Upper lobe of right lung (tissue), 1 donor: ENCODE measurements at regions not wholly inside any gene's neighbourhood (a gene's known extent, or its start where the extent isn't known, plus 50 kb on each side); places are given as distances from the start of the nearest gene placed in this dataset.
A peak's percentile ranks its signal among the peaks of the same experiment; 100 is the strongest.
"Not testable (repeated sequence)": the region's sequence is repeated elsewhere in the genome, so short reads cannot be mapped to it uniquely, and the experiment has no call there.

ENCODE experiments used
- ATAC-seq: fragments of 200-7000 bp; cut with Tn5 transposase; one replicate; pipeline ENCODE4 v1.9.1; 2020; ENCODE audit warnings: mild to moderate bottlenecking, moderate library complexity
- DNase-seq: peaks from one replicate; pipeline ENCODE4 v3.0.0-alpha.2; 2020
- H3K27ac ChIP-seq: fragments of 200-600 bp; one replicate; pipeline ENCODE4 v1.8.0; 2022
- H3K27me3 ChIP-seq: fragments of 200-600 bp; one replicate; pipeline ENCODE4 v1.8.0; 2022; ENCODE audit warnings: mild to moderate bottlenecking
- H3K36me3 ChIP-seq: fragments of 200-600 bp; one replicate; pipeline ENCODE4 v1.8.0; 2022
- H3K4me1 ChIP-seq: fragments of 200-600 bp; one replicate; pipeline ENCODE4 v1.8.0; 2022
- H3K4me3 ChIP-seq: fragments of 200-600 bp; one replicate; pipeline ENCODE4 v1.8.0; 2022; ENCODE audit warnings: mild to moderate bottlenecking
- H3K9me3 ChIP-seq: fragments of 200-600 bp; one replicate; pipeline ENCODE4 v1.8.0; 2022
- intact Hi-C: fragments of 100-400 bp; cut with DNase I; formaldehyde crosslinking; loops from one replicate; pipeline ENCODE4 v1.11.0; 2022
- TF ChIP-seq, protein P1 (sequence below): fragments of 200-600 bp; IDR thresholded peaks from one replicate; pipeline ENCODE4 v1.8.0; 2022; ENCODE audit warnings: antibody characterized with exemption
- donor health status: DM: no; HTN: yes; CAD: no; lungs with severe emphysema.

DNA sequence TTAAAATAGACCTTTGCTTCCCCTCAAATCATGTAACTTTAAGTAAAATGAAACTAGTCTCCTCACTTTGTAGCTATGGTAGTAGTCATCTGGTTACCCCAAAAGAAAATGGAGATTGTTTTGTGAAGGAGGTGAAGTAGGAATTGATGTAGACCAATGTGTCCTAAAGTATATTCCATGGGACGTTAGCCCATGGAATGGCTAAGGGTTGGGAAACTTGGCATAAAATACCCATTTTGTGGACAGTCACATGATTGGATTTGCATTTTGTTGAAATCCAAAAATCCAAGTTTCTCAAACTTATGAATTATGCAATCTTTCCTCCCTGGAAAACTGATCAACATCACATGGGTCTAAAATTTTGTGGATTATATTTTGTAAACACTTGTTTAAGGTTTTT is 290.6 kb downstream of the OSTF1 start:
- Histone ChIP-seq H3K9me3 (no peaks in the 10 kb centered on the region), H3K27ac (peak overlapping the region; percentile 15), H3K4me1 (peaks cover 6% of the 10 kb centered on the region), H3K27me3 (no peaks in the 10 kb centered on the region), H3K4me3 (no peak overlapping the region), H3K36me3 (no peaks in the 10 kb centered on the region)
- TF ChIP-seq, protein P1, sequence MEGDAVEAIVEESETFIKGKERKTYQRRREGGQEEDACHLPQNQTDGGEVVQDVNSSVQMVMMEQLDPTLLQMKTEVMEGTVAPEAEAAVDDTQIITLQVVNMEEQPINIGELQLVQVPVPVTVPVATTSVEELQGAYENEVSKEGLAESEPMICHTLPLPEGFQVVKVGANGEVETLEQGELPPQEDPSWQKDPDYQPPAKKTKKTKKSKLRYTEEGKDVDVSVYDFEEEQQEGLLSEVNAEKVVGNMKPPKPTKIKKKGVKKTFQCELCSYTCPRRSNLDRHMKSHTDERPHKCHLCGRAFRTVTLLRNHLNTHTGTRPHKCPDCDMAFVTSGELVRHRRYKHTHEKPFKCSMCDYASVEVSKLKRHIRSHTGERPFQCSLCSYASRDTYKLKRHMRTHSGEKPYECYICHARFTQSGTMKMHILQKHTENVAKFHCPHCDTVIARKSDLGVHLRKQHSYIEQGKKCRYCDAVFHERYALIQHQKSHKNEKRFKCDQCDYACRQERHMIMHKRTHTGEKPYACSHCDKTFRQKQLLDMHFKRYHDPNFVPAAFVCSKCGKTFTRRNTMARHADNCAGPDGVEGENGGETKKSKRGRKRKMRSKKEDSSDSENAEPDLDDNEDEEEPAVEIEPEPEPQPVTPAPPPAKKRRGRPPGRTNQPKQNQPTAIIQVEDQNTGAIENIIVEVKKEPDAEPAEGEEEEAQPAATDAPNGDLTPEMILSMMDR = no peak
- intact Hi-C loops = no loop called here
- no peak for ATAC-seq
- DNase-seq = no peak

DNA sequence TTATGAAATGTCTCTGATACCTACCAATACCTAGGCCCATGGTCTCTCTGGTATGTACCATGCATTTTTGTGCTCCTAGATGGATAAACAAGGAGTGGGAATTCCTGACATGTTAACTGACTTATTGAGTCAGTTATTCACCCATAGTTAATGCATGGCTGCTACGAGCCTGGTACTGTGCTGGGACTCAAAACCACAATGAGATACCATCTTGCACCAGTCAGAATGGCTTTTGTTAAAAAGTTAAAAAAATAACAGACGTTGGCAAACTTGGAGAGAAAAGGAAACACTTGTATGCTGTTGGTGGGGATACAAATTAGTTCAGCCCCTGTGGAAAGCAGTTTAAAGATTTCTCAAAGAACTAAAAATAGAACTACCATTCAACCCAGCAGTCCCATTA is 293.8 kb downstream of the OSTF1 start:
- ATAC-seq = no peak
- no peak overlapping the region for H3K4me3 ChIP-seq
- no peaks in the 10 kb centered on the region for H3K27me3 ChIP-seq
- H3K36me3 ChIP-seq = no peaks in the 10 kb centered on the region
- no peak overlapping the region for H3K27ac ChIP-seq
- intact Hi-C loops = no loop called here
- H3K9me3 ChIP-seq = peaks cover 6% of the 10 kb centered on the region
- TF ChIP-seq, protein P1 = no peak
- H3K4me1 ChIP-seq = peaks cover 6% of the 10 kb centered on the region
- no peak for DNase-seq

DNA sequence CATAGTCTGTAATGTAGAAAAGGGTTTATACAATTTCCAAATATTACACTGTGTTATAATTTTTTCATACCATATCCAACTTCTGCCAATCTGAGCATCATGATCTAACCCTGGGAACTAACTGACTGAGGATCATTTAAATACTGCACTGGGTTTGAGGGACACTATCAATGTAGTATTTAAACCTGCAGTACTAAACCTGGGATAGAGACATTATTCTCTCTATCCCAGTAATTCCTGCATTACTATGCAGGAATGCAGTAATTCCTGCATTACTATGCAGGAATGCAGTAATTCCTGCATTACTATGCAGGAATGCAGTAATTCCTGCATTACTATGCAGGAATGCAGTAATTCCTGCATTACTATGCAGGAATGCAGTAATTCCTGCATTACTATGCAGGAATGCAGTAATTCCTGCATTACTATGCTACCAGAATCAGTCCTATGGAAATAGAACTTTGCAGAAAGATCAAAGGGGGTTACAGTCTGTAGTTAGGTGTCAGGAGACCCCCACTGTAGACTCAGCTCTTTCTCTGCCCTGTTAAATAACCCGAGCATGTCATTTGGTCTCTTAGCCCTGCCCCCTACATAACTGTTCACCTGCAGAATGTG is 295.2 kb downstream of the OSTF1 start:
- H3K4me3 ChIP-seq, DNase-seq, H3K36me3 ChIP-seq, H3K27me3 ChIP-seq, H3K4me1 ChIP-seq, H3K27ac ChIP-seq, ATAC-seq, intact Hi-C loops, H3K9me3 ChIP-seq: not testable (repeated sequence)

DNA sequence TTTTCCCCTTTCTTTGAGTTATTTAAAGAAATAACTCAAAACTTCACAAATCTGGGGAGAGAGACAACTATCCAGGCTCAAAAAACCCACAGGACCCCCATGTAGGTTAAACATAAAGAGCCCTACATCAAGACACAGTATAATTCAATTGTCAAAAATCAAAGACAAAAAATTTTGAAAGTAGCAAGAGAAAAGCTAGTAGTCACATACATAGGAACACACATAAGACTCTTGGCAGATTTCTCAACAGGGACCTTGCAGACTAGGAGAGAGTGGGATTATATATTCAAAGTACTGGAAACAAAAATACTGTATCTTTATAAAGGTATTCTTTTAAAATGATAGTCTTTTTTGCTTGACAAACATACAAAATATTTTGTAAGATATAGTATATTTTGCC is 296.9 kb downstream of the OSTF1 start:
- Histone ChIP-seq H3K4me1 (no peaks in the 10 kb centered on the region), H3K9me3 (peaks cover 6% of the 10 kb centered on the region), H3K27ac (no peak overlapping the region), H3K4me3 (no peak overlapping the region), H3K36me3 (no peaks in the 10 kb centered on the region), H3K27me3 (no peaks in the 10 kb centered on the region)
- TF ChIP-seq, protein P1 = no peak
- ATAC-seq (no peak), DNase-seq (no peak)
- intact Hi-C loops = no loop called here

DNA sequence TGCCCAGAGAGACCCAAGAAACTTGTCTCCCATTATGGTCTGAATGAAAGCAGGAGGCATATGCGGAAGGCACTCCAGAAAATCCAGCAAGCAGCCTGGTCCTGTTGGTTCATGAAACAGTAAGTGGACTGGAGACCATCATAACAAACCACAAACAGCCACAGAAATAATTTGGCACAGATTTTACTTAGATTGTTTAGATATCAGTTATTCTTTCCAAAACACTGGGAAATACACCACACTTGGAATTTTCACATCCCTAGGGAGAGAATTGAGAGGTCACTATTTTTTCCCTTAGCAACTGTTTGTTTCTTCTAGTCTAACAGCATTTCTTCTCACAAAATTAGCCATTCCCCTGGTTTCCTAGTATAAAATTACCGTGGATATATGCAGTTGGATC is 300.8 kb downstream of the OSTF1 start:
- Histone ChIP-seq H3K9me3 (peaks cover 6% of the 10 kb centered on the region), H3K4me1 (no peaks in the 10 kb centered on the region), H3K4me3 (no peak overlapping the region), H3K36me3 (no peaks in the 10 kb centered on the region), H3K27me3 (no peaks in the 10 kb centered on the region), H3K27ac (no peak overlapping the region)
- no peak for ATAC-seq
- TF ChIP-seq, protein P1 = no peak
- intact Hi-C loops = no loop called here
- no peak for DNase-seq

DNA sequence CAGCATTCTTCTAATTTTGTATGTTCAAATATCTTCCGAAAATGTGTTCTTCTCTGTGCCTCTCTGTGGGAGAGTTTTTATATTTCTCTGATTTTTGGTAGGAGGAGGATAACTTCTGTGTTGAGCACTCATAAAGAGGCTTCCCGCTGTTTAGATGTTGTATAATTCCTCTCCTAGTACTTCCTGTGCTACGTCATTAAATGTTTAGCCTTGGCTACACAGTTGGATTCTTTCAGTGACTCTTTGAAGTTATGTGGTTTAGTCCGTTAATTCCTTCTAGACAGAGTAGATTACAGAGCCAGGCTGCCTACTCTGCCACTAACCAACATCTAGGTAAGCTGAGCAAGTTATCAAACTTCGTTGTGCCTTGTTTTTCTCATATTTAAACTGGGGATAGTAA is 302.6 kb downstream of the OSTF1 start:
- TF ChIP-seq, protein P1 = no peak
- ATAC-seq (no peak), DNase-seq (no peak)
- no peaks in the 10 kb centered on the region for H3K36me3 ChIP-seq
- no peak overlapping the region for H3K4me3 ChIP-seq
- no peak overlapping the region for H3K27ac ChIP-seq
- no peaks in the 10 kb centered on the region for H3K4me1 ChIP-seq
- intact Hi-C loops = no loop called here
- no peaks in the 10 kb centered on the region for H3K9me3 ChIP-seq
- H3K27me3 ChIP-seq = no peaks in the 10 kb centered on the region
